ENCODE measurements at regions not wholly inside any gene's neighbourhood (a gene's known extent, or its start where the extent isn't known, plus 50 kb on each side); places are given as distances from the start of the nearest gene placed in this dataset.

- no peak for DNase-seq
These were observed 50.7 kb upstream of the NOCT start for GRCh38 chr4:138964716-138965426.

GRCh38 chr4:138963412-138963811 is 52.2 kb upstream of the NOCT start:
- DNase-seq, result no peak

- DNase-seq, result no peak
These were observed 53.9 kb upstream of the NOCT start for GRCh38 chr4:138961664-138962063.

GRCh38 chr4:138961129-138961528 is 54.5 kb upstream of the NOCT start:
- no peak for DNase-seq

GRCh38 chr4:138960175-138960710 is 55.3 kb upstream of the NOCT start:
- no peak for DNase-seq

- no peak for DNase-seq
These were observed 56.3 kb upstream of the NOCT start for GRCh38 chr4:138959097-138959815.

GRCh38 chr4:138958519-138958918 is 57.1 kb upstream of the NOCT start:
- no peak for DNase-seq

GRCh38 chr4:138957302-138957701 is 58.3 kb upstream of the NOCT start:
- DNase-seq, result no peak

GRCh38 chr4:138954428-138954827 is 61.2 kb upstream of the NOCT start:
- DNase-seq, result no peak

GRCh38 chr4:138953961-138954371 is 61.6 kb upstream of the NOCT start:
- DNase-seq, result no peak

GRCh38 chr4:138952411-138952810 is 63.2 kb upstream of the NOCT start:
- DNase-seq, result peak; percentile 64

- DNase-seq, result no peak
These were observed 63.8 kb upstream of the NOCT start for GRCh38 chr4:138951764-138952163.

GRCh38 chr4:138949866-138950265 is 65.7 kb upstream of the NOCT start:
- DNase-seq, result no peak

- no peak for DNase-seq
These were observed 66.7 kb upstream of the NOCT start for GRCh38 chr4:138948918-138949317.

GRCh38 chr4:138946306-138946705 is 69.3 kb upstream of the NOCT start:
- no peak for DNase-seq

- DNase-seq, result no peak
These were observed 69.7 kb upstream of the NOCT start for GRCh38 chr4:138945840-138946239.

GRCh38 chr4:138945401-138945800 is 70.2 kb upstream of the NOCT start:
- DNase-seq, result no peak

GRCh38 chr4:138943893-138944292 is 71.7 kb upstream of the NOCT start:
- DNase-seq, result no peak

- DNase-seq, result no peak
These were observed 74.5 kb upstream of the NOCT start for GRCh38 chr4:138941037-138941436.

GRCh38 chr4:138939960-138940359 is 75.6 kb upstream of the NOCT start:
- DNase-seq, result no peak

- DNase-seq, result no peak
These were observed 77.3 kb upstream of the NOCT start for GRCh38 chr4:138938366-138938690.

- no peak for DNase-seq
These were observed 80.3 kb upstream of the NOCT start for GRCh38 chr4:138935135-138935807.

GRCh38 chr4:138927072-138927471 is 88.5 kb upstream of the NOCT start:
- DNase-seq, result no peak

- no peak for DNase-seq
These were observed 90.1 kb upstream of the NOCT start for GRCh38 chr4:138925495-138925894.

Measured in activated effector memory CD4-positive, alpha-beta T cell treated with anti-CD3 and anti-CD28 coated beads, Interleukin-2, amount 50 U/mL, for 16 hours (primary cell).